ENCODE measurements at regions not wholly inside any gene's neighbourhood (a gene's known extent, or its start where the extent isn't known, plus 50 kb on each side); places are given as distances from the start of the nearest gene placed in this dataset.

DNA sequence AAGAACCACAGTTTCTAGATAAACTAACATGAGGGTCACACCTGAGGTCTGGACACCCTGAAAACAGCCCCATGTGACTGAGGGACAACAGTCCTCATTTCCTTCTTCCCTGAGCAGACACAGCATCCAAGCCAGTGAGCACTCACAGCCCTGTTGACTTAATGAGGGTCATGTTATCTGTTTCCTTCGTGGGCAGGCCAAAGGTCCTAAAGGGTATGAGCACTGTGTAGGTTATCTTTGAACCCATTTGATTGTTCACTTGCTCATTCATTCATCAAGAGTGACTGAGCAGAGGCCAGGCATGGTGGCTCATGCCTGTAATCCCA is 170.7 kb upstream of the B3GAT1 start:
- no peak for DNase-seq

DNA sequence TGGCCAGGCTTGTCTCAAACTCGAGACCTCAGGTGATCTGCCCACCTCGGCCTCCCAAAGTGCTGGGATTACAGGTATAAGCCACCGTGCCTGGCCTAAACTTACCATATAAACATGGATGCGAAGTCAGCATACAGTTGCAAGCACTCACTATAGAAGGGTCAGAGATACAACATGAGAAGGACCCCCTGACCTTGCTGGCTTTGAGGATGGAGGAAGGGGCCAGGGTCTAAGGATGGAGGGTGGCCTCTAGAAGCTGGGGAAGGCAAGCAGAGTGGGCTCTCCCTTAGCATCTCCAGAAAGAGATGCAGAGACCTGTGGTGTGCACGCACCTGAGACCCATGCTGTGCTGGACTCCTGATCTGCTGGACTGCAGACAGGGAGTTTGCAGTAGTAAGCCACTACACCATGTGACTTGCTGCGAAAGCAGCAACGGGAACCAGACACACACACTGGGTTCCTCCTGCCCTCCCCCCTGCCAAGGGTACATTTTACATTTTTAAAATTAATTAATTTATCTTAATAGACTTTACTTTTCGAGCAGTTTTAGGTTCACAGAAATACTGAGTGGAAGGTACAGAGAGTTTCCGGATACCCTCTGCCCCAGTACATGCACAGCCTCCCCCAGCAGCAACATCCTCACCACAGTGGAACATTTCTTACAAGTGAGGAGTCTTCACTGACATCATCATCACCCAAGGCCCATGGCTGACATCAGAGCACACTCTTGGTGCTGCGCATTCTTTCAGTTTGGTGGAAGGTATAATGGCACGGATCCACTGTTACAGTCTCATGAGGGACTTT is 170.1 kb upstream of the B3GAT1 start:
- DNase-seq: no peak

DNA sequence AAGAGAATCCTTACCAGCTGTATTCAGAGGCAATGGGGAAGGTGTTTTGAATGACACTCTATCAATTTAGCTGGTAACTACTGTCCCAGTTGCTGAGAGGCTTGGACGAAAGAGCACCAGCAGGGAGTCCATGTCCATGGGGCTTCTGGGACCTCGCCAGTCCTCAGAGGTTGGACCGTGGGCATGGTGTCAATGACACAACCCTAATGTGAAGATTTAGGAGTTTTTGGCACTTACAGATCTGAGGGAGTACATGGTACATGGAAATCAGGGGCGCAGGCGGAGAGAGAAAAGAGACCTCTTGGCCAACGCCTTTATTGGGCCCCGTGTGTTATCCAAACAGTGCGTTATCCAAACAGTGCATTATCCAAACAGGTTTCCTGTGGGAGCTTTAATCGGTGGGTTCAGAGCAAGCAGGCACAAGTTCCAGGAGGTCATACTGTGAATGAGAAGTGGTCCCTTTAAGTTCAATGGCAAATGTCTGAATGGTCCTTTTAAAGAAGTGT is 169.1 kb upstream of the B3GAT1 start:
- DNase-seq: no peak

DNA sequence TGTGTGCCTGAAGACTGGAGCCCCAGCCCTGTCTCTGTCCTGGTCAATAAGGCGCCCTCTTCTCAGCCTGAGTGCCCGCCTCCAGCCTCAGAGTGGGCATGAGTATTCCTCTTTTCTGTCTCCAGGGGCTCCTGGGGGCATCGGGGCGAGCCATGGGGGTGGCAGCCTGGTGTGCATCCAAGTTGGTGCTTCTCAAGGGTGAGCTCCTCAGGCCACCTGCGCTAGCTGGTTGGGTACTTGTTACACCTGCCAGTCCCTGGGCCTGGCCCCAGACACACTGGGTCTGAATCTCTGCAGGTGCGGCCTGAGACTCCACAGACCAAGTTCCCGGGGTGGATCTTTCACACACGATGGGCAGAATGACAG is 168.6 kb upstream of the B3GAT1 start:
- DNase-seq: no peak

DNA sequence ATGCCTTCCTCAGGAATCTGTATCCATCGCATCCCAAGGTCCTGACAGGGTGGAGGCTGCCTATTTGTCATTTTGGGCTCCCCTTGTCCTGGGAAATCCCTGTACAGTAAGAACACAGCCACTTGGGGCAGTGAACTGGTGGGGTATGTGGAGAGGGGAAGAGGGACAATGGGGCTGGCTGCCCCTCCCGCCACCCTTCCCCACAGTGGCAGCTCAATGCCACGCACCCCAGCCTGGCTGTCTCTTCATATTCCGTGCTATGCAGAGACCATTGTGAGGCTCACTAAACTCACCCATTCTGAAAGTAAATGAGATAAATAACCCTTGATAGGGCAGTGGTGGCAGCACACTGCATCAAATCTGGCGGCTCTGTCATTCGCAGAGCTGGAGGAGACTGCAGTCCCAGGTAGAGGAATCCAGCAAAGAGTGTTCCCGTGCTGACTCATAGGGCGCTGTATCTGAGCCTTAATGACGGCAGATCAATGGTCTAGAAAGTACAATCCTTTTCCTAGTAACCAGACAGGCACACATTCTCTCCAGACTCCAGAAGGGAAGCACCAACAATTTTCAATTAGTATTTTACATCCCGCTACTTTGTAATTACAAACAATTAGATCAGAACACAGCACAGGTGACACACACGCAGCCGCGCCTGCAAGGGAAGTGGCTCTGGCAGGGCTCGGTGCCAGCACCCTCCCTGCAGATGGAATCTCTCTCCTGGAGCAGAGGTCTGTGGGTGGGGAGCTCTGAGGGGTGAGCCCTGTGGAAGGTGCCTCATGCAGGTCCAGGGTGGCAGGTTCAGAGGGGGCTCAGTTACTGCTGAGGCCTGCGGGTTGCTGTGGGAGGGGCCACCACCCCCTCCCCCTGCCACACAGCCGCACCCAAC is 167.9 kb upstream of the B3GAT1 start:
- peak; percentile 43 for DNase-seq

DNA sequence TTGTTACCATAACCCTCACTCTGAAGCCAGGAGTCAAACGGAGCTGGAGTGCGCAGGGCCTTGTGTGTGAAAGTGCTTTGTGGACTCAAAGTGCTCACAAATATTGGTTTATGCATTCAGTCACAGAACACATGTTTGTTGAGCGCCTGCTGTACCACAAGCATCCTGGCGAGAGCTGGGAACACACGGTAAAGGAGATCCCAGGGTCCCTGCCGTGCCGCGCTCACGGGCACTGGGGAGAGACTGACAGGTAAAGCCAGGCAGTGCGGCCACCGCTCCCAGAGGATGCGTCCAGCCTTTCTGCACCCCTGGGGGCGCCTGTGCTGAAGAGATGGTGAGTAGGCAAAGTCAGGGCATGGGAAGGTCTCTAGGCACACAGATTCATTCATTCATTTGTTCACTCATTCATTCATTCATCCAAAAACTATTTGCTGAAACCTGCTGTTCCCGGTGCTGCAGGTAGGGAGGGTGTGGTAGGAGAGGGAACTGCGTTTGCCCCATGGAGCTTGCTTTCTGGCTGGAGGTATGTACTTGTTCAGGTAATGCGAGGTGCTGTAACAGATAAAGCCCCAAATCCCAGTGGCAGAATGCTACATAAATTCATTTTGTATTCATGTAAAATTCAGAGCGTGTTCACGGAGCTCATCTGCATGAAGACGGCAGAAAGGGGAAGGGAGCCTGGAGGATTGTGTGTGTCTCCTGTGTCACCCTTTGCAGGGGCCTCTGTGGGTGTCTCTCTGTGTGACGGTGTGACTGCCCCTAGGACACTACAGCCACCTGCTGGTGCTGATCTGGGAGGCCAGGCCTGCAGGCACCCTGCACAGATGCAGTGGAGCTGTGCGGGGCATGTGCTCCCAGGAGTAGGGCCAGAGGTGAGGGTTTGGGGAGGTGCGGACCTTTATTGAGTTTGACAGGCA is 167.0 kb upstream of the B3GAT1 start:
- peak; percentile 3 for DNase-seq

DNA sequence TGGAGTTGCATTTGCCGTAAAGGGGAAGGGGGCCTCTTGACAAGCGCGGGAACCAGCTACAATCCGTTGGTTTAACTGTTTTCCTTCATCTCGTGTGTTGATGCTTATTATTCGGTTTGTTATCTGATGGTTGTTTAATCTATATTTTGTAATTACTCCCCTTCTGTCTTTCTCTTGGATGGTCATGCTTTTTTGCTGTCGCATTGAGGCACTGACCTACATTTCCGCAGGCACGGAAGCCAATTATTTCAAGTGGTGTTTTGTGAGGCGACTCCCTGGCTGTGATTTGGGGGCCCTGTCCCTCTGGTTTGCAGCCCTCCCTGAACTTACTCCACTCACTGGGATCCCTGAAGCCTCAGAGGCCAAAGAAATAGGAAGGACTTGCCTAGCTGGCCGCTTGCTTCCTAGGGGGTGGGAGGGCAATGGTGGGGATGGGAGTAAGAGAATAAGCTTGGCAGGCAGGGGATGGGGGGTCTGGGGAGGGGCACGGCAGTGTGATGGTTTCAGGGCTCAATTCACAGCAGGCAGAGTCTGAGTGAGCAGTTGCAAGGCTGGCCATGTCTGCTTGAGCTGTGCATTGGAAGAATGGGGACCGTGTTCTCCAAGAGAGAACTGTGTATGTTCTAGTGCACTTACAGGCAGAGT is 165.8 kb upstream of the B3GAT1 start:
- no peak for DNase-seq

DNA sequence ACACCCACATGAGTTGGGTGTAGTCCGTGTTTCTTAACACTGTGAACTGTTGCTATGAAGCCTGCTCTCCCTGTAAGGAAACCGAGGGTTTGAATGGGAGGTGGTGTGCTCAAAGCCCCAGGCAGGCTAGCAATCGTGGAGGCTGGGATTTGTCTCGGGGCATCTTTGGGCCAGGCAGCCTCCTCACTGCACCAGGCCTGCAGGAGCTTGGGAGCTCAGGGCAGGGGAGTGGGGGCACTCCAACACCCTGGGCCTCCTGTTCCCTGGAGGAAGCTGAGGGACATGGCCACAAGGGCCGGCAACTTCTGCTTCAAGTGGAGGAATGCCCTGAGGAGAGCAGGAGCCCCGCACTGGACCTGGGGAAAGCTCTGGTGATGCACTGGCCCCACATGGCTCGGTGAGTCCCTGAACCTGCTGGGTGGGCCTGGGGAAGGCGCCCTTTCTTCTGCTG is 164.7 kb upstream of the B3GAT1 start:
- DNase-seq: no peak

DNA sequence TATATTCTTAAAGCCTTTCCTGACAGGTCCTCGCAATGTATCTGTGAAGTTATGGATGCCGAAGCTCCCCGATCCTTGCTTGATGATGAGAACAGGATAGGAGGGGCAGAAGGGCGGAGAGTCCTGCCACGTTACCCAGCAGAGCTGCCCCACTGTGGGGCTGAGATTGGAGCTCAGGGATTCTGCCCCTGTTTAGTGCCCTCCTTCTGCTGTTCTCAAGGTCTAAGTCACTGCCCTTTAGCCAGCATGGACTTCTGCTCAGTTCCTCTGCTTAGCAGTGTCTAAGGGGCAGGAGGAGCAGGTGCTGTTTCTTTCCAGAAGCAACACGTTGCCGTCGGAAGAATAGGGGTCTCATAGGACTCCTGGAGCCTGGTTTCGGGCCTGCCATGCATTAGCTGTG is 164.2 kb upstream of the B3GAT1 start:
- no peak for DNase-seq

DNA sequence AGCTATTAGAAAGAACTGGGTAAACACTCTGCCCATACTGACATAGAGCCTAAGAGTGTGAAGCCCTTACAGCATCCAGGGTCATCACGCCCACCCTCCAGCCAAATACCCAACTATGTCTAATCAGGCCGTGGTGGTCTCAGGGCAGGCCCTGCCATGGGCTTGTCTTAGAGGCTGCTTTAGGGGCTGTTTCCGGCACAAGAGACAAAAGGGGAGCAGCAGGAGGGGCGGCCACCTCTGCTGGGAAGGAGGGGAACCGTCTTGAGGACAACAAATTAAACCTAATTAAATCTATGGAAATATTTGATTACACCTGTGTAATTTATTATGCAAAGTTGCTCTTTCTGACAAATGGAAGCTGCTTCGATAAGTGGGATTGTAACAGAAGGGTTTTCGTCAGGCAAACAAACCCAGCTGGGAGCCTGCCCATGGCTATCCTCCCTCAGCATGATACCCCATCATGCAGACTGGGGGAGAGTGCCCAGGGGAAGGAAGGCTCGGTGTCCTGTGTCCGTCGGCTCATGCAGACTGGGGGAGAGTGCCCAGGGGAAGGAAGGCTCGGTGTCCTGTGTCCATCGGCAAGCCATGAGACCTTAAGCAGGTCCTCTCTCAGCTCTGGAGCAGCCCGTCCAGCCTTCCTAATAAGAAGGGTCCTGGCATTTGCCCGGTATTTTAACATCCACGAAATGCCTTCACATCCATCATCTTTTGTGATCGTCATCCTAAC is 163.6 kb upstream of the B3GAT1 start:
- DNase-seq: peak; percentile 64

DNA sequence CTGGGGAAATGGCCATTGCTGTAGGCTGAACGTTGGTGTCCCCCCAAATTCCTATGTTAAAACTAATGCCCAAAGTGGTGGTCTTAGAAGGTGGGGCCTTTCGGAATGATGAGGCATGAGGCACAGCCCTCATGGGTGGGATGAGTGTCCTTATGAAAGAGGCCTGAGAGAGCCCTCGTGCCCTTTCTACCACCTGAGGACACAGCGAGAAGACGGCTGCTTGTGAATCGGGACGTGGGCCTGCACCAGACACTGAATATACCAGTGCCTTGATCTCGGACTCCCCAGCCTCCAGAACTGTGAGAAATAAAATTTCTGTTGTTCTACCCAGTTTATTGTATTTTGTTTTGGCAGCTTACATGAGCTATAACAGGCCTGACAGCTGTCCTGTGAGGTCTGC is 162.9 kb upstream of the B3GAT1 start:
- no peak for DNase-seq

DNA sequence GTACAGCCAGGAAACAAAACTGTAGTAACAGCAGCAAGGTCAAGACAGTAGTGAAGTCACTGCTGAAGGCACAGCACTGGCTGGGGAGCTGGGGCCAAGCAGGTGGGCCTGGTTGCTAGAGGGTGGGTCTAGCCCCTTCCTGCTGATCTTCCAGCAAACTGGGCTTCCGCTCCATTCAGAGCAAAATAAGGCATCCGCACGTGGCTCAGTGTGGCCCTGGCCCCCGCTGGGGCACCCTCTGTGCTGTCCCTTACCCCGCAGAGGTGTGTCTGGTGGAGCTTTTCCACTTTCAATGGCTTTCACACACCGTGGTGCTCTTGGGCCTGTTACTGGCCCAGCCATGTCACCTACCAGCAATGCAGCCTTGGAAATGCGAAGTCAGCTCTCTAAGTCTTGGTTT is 162.4 kb upstream of the B3GAT1 start:
- DNase-seq: no peak

DNA sequence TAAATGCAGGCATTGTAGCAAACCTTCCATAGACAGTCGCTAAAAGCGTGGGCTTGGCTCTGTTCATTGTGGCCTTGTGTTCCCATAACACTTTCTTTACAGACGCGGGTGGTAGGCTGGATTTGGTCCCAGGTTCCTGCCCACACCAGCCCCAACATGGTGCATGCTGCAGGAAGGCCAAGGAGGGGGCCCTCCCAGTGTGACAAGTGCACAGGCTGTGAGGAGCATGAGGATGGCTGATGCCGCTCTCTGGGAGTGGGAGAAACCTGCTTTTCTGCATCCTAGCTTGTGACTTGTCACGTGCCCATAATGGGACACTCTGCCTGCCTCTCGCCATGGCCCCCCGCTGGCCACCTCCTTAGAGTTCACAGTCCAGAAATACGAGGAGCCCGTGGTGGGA is 161.8 kb upstream of the B3GAT1 start:
- no peak for DNase-seq

DNA sequence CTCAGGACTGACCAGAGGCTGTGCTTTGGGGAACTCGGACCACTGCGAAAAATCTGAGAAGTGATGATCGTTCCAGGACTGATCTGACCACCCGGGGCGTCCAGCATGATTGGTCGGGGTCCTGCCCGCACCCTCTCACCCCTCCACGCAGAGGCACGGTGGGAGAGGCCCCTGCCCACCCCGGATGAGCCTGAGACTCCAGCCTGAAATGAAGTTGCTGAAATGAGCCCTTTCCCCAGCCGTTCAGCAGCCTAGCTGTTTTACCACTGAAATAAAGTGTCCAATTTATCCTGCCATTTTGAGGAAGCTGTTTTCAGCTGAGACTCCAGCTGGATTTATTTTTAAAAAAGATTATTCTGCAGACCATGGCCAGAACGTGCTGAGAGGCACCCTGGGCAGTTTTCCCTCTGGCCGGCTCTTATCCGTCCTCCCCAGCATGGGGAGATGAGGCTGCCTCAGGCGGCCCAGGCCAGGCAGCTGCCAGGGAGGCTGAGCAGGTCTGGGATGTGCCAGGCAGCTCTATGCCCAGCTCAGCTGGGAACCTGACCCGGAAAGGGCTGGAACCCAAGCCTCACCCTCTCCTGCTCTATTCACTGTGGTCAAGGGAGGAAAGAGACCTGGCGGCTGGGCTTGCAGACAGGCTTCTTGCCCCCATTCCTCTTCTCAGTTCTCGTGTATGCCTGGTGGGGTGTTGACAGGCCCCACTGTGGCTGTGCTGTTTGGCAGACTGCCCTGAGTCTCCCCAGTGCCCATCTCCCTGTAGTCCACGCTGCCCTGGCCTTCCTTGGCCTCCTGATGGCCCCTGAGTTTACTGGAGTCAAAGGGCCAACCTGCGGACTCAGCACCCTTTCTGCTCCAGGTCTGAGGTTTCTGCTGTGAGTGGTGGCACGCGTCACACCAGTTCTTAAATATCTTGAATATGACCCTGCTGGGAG is 161.0 kb upstream of the B3GAT1 start:
- no peak for DNase-seq

DNA sequence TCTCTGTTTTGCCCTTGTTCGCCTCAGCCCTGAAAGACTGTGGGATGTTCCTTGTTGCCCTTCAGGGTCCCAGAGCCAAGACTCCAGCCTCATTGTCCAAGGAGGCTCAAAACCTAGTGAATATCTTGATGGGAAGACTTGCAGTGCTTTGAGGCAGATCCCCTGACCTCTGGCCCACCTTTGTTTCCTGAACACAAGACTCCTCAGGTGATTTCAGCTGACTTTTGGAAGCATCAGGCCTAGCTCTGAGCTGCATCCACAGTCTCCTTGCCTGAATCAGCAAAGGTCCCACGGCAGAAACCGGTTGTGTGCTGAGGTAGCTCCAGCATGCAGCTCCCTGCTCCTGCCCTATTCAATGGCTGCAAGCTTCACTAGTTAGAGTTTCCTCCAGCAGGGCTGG is 159.3 kb upstream of the B3GAT1 start:
- no peak for DNase-seq

DNA sequence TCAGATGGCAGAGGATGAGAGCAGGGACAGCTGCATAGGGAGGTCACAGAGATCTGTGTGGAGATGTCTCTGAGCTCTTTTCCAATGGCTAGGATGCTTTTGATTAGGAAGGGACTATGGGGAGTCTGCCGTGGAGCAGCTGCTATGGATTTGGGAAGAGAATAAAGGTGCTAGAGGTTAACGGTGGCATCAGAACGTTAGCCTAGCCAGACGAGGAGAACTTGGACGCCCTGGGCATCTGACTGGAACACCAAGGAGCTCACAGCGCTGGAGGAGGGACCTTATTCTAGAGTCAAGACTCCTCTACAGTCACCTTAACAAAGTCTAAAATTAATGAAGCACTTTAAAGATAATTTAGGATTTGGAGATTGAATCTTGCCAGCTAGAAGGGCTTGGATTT is 157.2 kb upstream of the B3GAT1 start:
- DNase-seq: no peak

DNA sequence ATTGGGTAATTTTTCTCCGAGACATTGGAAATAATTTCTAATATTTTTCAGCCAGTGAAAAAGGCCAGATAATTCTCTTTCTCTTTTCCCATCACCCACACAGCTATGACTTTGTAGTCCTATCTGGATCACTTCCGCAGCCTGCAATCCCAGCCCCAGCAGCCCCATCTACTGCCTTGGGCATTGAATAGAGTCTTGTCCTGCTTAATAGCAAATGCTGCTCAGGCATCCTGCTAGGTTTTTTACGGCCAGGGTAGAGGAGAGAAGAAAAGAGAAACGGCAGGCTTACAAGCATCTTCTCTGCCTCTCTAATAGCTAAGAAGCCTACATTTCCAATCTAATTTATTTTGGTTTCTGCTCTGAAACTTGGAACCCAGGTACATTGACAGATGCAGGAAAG is 154.3 kb upstream of the B3GAT1 start:
- DNase-seq: no peak

DNA sequence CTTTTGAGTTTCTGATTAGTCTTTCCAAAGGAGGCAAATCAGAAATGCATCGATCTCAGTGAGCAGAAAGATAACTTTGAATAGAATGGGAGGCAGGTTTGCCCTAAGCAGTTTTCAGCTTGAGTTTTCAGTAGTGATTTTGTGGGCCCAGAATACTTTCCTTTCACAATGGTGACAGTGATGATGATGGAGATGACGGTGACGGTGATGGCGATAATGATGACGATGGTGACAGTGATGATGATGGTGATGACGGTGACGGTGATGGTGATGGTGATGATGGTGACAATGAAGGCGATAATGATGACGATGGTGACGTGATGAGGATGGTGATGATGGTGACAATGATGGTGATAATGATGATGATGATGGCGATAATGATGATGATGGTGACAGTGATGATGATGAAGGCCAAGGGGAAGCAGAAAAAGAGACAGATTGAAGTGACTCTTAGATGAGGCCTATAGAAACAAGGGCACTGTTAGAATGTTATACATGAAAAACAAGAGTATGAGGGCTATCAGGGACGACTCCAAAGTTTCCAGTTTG is 153.4 kb upstream of the B3GAT1 start:
- DNase-seq: no peak

DNA sequence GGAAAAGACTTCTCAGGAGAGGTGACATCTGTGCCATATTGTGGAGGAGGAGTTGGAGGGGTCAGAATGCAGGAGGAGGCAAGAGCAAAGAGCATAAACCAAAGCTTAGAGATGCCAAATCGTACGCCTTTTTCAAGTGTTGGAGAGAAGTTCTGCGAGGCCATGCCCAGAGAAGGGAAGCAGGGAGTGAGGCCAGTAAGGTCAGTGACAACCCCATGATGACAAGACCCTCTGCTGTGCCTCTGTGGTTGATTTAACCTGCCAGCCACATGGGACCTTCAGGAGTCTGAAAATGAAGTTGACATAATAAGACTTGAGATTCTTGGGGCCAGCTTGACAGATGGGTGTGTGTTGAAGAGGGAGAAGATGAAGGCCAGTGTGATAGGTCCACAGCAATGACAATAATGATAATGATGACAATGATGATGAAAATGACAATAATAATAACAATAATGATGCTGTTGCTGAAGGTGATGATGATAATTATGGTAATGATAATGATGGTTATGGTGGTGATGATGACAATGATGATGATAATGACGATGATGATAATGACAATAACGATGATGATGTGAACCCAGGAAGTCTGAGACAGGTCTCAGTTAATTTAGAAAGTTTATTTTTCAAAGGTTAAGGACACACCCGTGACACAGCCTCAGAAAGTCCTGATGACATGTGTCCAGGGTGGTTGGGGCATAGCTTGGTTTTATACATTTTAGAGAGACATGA is 152.6 kb upstream of the B3GAT1 start:
- DNase-seq: no peak
